HAP-1 (cell line): ENCODE measurements at regions not wholly inside any gene's neighbourhood (a gene's known extent, or its start where the extent isn't known, plus 50 kb on each side); places are given as distances from the start of the nearest gene placed in this dataset.

Source experiments
- DNase-seq, 2 experiments: peaks; one replicate each; pipeline ENCODE4 v3.0.0-alpha.2; 2016 to 2020; ENCODE audit warnings: low spot score in 2 of 2
- H3K27me3 ChIP-seq: fragments of 250-450 bp; sonication (Bioruptor Pico); 2 replicates; pipeline ENCODE4 v1.5.1; 2020; ENCODE audit warnings: low read depth, mild to moderate bottlenecking, moderate library complexity
- H3K36me3 ChIP-seq: fragments of 250-450 bp; sonication (Bioruptor Pico); replicated peaks from 2 replicates; pipeline ENCODE4 v1.5.1; 2020; ENCODE audit warnings: mild to moderate bottlenecking
- H3K4me1 ChIP-seq: fragments of 250-450 bp; sonication (Bioruptor Pico); 2 replicates; pipeline ENCODE4 v1.5.1; 2020; ENCODE audit warnings: mild to moderate bottlenecking
- H3K4me3 ChIP-seq: fragments of 250-450 bp; sonication (Bioruptor Pico); 2 replicates; pipeline ENCODE4 v1.5.1; 2020; ENCODE audit warnings: mild to moderate bottlenecking, moderate library complexity
- H3K9me3 ChIP-seq: fragments of 250-450 bp; sonication (Bioruptor Pico); 2 replicates; pipeline ENCODE4 v1.5.1; 2020; ENCODE audit warnings: mild to moderate bottlenecking, moderate library complexity
- in situ Hi-C: fragments of 300-500 bp; cut with MboI; formaldehyde crosslinking; loops from 3 replicates; pipeline ENCODE4 v1.14.3; 2020; ENCODE audit warnings: low sequenced_read_pairs, inconsistent platforms, mixed read lengths

DNA sequence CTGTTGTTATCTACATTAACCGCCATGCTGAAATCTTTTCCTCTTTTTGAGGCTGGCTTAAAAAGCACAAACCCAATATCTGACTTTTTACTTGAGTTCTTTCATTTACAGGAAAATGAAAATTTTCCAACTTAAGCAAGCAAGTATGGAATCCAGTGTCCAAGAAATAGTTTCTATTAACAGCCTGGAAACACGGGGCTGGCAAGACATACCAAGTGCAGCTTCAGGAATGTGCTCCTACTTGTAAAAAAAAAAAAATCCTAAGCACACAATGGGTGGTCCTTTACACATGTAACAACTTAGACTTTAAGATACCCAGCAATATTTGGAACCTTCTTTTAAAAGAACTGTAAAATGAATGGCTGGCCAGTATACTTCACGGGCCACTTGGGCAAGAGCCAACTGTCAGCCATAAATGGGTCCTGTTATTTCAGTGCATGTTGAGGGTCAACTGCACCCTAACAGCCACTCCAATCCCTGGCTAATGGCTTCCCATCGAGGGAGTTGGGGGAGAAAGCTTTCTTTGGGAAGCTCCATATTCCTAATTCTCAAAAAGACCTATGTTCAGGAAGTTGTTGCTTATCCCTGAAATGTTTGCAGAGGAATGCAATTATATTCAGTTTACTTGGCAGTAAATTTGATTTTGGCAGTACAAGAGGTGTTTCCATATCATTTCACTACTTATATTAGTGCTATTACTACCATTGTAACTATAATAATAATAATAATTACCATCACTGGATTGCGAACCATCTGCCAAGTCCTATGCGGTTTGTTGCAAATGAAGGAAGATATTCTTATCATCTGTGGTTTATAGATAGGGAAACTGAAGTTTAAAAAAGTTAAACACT lies 236.4 kb upstream of the TMEM72 start:
- Histone ChIP-seq H3K9me3 (no peaks in the 10 kb centered on the region), H3K36me3 (no peaks in the 10 kb centered on the region), H3K27me3 (no peaks in the 10 kb centered on the region), H3K4me1 (no peaks in the 10 kb centered on the region), H3K4me3 (no peak overlapping the region)
- DNase-seq: no peak
- in situ Hi-C loops: no loop called here

DNA sequence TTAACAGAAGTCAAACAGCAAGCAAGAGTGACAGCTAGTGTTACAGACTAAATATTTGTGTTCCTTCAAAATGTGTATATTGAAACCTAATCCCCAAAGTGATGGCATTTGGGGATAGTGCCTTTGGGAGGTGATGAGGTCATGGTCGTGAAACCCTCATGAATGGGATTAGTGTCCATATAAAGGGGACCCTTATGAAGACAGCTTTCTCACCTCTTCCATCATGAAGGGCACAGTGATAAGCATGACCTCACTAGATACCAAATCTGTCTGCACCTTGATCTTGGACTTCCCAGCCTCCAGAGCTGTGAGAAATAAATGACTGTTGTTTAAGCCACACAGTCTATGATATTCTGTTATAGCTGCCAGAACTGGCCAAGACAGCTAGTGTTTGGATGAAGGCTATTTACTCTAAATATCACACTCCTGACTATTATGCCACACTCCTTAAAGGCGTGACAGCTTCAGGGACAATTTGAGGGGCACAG lies 235.7 kb upstream of the TMEM72 start:
- in situ Hi-C loops: no loop called here
- DNase-seq: no peak
- H3K27me3 ChIP-seq: no peaks in the 10 kb centered on the region

DNA sequence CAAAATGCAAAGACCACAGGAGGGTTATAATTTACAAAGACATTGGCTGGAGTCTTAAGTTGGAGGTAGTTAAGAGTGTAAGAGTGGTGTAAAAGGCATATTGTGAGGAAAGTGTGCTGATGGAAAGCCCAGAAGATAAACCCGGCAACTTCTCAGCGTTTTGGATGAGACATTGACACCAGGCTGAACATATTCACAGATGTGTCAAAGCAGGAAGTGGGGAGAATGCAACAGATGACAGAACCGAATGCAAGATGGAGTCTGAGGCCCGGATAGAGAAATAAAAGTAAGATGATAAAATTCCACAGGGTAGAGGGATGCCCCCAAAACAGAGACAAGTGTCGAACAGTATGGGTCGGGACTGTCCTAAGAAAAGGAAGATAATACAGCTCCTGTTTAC lies 230.4 kb upstream of the TMEM72 start:
- no peaks in the 10 kb centered on the region for H3K27me3 ChIP-seq
- no peak overlapping the region for H3K4me3 ChIP-seq
- H3K9me3 ChIP-seq: no peaks in the 10 kb centered on the region
- in situ Hi-C loops: no loop called here
- H3K4me1 ChIP-seq: no peaks in the 10 kb centered on the region
- no peak for DNase-seq
- no peaks in the 10 kb centered on the region for H3K36me3 ChIP-seq

More for the DNA sequence above, 235.7 kb upstream of the TMEM72 start:
- no peaks in the 10 kb centered on the region for H3K36me3 ChIP-seq
- no peaks in the 10 kb centered on the region for H3K4me1 ChIP-seq
- H3K4me3 ChIP-seq: no peak overlapping the region
- H3K9me3 ChIP-seq: no peaks in the 10 kb centered on the region

DNA sequence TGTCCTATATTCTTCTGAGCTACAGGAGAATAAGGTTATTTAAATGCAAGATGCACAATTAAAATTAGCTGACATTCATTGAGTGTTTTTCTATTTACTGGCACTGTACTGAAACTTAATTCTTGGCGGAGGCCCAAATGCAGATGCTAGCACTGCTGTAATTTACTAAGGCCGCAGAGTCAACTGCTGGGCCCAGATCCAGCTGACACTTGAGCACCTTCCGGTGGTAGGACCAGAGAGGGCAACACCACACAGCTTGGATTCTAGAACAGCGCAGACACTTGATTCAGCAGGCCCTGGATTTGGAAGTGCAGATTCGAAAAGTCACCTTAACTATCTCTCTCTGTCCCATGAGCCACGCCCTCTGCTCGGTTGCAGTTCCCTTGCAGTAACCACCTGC lies 228.6 kb upstream of the TMEM72 start:
- Histone ChIP-seq H3K27me3 (no peaks in the 10 kb centered on the region), H3K9me3 (no peaks in the 10 kb centered on the region), H3K4me1 (no peaks in the 10 kb centered on the region), H3K4me3 (no peak overlapping the region), H3K36me3 (no peaks in the 10 kb centered on the region)
- in situ Hi-C loops: no loop called here
- DNase-seq: no peak

DNA sequence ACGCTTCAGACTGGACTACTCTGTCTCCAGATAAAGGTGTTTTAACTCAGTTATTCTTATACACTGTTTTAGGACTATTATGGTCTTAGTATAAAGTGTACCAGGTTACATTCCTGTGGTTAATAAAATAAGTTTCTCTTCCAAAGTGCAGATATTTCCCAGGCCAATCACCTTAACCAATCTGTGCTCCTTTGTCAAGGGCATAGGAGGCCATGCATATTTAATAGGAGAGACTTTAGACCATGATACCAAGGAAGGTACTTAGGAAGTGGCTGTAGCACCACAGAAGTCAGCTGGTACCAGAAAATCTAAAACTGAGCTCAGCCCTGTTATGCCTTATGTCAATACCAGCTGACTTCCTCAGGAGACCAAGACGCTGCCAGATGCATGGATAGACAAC lies 226.5 kb upstream of the TMEM72 start:
- DNase-seq: no peak
- Histone ChIP-seq H3K4me3 (no peak overlapping the region), H3K36me3 (no peaks in the 10 kb centered on the region), H3K4me1 (no peaks in the 10 kb centered on the region), H3K27me3 (no peaks in the 10 kb centered on the region), H3K9me3 (no peaks in the 10 kb centered on the region)
- in situ Hi-C loops: no loop called here

DNA sequence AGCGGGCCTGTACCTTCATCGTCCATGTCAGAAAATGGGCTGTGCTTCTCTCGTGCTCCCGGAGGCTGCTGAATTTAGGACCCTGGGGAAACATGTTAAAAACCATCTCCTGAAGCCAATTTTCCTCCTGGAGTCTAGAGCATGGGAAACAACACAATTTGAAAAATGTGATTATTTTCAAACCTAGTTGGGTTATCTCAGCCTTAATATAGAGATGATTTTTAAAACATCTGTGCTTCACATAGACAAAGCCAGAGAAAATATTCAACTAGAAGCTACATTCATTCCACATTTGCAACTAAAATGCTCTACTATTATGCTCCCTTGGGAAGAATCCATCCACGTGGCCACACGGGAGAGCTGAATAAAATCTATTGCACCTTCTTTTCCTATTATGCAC lies 225.9 kb upstream of the TMEM72 start:
- Histone ChIP-seq H3K4me1 (no peaks in the 10 kb centered on the region), H3K27me3 (no peaks in the 10 kb centered on the region), H3K36me3 (no peaks in the 10 kb centered on the region), H3K4me3 (no peak overlapping the region), H3K9me3 (no peaks in the 10 kb centered on the region)
- DNase-seq: no peak
- in situ Hi-C loops: no loop called here

DNA sequence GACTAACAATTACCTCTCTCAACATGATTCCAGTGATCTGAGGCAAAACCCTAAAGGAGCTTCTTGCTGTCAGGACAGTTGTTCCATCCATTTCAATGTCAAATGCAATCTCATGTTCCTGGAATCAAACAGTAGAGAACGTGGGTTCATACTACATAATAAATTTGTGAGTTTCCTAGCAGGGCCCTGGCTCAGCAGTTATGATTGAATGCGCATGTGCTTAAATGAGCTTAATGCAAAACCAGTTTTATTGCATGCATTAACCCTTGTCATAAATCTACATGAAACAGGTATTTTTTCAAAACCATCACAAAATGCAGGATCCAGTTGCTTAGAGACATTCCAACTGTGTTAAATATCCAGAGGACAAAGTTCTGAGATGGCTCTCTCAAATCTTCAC lies 225.4 kb upstream of the TMEM72 start:
- Histone ChIP-seq H3K4me3 (no peak overlapping the region), H3K36me3 (no peaks in the 10 kb centered on the region), H3K9me3 (no peaks in the 10 kb centered on the region), H3K4me1 (no peaks in the 10 kb centered on the region), H3K27me3 (no peaks in the 10 kb centered on the region)
- in situ Hi-C loops: no loop called here
- DNase-seq: no peak

DNA sequence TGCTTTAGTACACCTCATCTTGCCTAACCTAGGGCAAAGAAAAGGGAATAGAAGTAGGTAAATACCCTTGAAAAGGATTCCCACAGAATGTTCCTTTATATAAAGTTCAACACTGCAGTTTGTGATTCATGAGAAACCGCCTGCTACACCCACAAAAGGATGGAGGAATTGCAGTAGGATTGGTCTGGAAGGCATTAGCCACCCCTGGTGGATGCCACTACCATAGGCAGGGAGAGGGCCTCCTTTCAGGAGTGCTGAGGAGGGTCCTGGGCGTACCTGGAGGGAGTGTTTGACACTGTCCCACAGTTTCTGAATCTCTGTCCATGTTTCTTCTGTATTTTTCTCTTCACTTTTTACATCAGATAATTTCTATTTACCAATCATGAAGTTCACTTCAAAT lies 221.8 kb upstream of the TMEM72 start:
- in situ Hi-C loops: no loop called here
- Histone ChIP-seq H3K4me1 (no peaks in the 10 kb centered on the region), H3K27me3 (no peaks in the 10 kb centered on the region), H3K9me3 (no peaks in the 10 kb centered on the region), H3K4me3 (no peak overlapping the region), H3K36me3 (no peaks in the 10 kb centered on the region)
- no peak for DNase-seq

DNA sequence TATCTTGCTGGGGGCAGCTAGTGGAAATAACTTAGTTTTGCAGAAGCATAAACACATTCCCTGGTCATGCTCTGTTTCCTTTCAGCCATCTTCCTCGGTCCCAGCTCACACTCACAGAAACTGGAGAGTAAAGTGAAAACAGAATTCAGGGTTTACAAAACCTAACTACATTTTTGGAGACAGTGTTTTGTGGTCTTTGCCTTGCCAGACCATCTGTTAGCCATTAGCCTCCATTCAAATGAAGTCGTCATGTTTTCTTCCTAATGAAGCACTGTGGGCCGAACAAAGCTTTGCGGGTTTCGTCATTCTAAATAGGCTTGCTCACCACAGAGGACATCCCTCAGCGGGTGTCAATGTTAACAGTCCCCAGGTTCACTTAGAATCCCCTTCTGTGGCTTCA lies 214.6 kb upstream of the TMEM72 start:
- Histone ChIP-seq H3K36me3 (no peaks in the 10 kb centered on the region), H3K4me1 (no peaks in the 10 kb centered on the region), H3K27me3 (no peaks in the 10 kb centered on the region), H3K9me3 (no peaks in the 10 kb centered on the region), H3K4me3 (no peak overlapping the region)
- no peak for DNase-seq
- in situ Hi-C loops: no loop called here

DNA sequence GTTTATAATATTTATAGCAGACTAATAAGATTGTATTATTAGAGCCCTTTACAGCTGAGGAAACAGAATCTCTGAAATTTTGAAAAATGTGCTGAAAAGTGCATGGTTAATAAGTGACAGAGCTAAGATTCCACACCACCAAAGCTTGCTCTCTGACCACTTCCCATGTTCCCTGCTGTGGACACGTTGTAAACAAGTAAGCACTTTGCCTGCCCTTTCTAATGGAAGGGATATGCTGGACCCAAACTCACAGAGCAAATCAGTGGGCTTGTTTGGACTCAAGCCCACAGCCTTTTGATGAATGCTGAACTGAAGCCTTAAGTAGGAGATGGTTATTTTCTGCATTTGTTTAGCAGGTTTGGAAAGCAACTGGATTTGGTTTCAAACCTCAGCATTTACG lies 214.0 kb upstream of the TMEM72 start:
- Histone ChIP-seq H3K36me3 (no peaks in the 10 kb centered on the region), H3K4me3 (no peak overlapping the region), H3K4me1 (no peaks in the 10 kb centered on the region), H3K27me3 (no peaks in the 10 kb centered on the region), H3K9me3 (no peaks in the 10 kb centered on the region)
- in situ Hi-C loops: no loop called here
- no peak for DNase-seq

DNA sequence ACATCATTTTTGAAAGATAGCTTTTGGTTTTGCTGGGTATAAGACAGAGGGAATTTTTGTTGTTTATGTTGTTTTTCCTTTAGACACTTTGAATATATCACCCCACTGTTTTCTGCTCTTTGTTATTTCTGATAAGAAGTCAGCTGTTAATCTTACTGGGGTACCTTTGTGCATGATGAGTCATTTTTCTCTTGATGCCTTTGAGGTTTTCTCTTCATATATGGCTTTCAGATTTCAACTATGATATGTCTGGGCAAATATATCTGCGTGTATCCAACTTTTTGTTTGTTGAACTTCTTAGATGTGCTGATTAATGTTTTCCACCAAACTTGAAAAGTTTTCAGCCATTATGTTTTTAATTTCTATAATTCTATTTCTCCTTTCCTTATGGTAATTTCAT lies 208.6 kb upstream of the TMEM72 start:
- in situ Hi-C loops: no loop called here
- DNase-seq: no peak
- H3K27me3 ChIP-seq: no peaks in the 10 kb centered on the region
- H3K9me3 ChIP-seq: no peaks in the 10 kb centered on the region
- no peak overlapping the region for H3K4me3 ChIP-seq
- no peaks in the 10 kb centered on the region for H3K36me3 ChIP-seq
- H3K4me1 ChIP-seq: no peaks in the 10 kb centered on the region

DNA sequence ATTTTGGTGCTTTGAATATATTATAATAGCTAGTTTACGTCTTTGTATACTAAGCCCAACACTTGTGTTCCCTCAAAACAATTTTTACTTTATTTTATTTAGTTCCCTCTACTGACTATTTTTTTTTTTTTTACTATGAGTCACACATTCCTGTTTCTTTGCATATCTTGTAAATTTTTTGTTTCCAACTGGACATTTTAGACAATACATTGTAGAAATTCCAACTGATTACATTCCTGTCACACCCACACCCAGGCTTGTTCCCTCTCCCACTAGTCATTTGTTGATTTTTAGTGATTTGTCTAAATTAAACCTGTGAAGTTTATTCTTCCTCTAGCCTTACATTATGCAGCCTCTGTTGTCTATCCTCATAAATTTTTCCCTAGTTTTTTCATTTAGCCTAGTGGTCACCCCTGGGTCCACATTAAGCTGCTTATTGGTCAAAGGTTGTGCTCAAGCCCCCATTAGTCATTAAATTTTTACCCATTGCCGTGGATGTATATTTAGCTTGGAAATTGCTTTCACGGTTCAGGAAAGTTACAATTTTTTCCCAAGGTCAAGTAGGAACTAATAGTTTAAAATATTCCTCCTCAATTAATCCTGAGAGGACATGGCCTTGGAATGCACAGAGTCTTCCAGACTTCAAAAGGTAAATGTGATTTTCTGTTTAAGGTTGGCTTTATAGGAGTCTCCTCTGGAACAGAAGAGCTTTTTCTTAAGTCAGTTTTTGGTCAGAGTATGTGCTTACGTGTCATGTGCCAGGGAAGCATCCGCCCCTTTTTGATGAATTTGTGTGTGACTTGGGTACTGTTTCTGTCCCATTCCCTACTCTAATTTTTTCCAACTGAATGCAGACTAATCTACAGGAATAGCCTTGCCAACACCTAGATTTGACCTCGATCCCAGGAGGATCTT lies 207.6 kb upstream of the TMEM72 start:
- H3K27me3 ChIP-seq: no peaks in the 10 kb centered on the region
- in situ Hi-C loops: no loop called here
- H3K9me3 ChIP-seq: no peaks in the 10 kb centered on the region
- H3K36me3 ChIP-seq: no peaks in the 10 kb centered on the region
- H3K4me3 ChIP-seq: no peak overlapping the region
- no peak for DNase-seq
- no peaks in the 10 kb centered on the region for H3K4me1 ChIP-seq

DNA sequence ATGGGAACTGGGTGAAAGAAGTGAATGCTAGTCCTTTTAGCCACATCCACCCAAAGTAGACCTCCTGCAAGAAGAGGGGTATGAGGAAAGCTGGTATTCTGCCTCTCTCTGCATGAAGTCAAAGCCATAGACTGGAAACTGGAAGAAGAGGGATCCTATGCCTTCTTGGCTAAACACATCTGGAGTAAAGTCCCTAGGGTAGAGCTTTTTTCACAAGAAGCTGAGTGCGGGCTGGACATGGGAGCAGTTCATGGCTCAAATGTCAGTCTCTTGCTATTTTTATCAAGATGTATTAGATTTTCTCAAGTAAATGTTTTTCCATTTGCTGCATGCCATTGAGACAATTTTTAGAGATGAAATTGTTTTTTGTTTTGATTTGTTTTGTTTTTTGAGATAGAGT lies 206.5 kb upstream of the TMEM72 start:
- Histone ChIP-seq H3K4me1 (no peaks in the 10 kb centered on the region), H3K27me3 (no peaks in the 10 kb centered on the region), H3K4me3 (no peak overlapping the region), H3K9me3 (no peaks in the 10 kb centered on the region), H3K36me3 (no peaks in the 10 kb centered on the region)
- in situ Hi-C loops: no loop called here
- no peak for DNase-seq

DNA sequence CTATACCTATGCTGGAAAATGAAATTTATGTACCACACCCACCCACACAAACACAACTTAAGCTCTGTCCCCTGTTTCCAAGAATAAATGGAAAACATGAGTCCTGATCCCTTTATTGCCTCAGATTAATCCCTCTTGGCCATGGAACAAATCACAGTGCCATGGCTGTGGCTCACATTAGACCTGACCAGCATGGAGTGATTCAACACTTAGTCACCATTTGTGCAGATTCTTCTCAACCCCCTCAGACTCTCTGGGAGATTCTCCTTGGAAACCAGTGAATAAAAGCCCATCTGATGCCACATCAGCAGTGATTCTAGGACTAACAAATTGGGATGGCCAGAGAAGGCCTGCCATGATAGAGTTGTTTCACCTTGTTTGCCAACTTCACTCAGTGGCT lies 204.4 kb upstream of the TMEM72 start:
- Histone ChIP-seq H3K27me3 (no peaks in the 10 kb centered on the region), H3K4me1 (no peaks in the 10 kb centered on the region), H3K9me3 (no peaks in the 10 kb centered on the region), H3K36me3 (no peaks in the 10 kb centered on the region), H3K4me3 (no peak overlapping the region)
- in situ Hi-C loops: no loop called here
- no peak for DNase-seq
